HL-60 (cell line): ENCODE measurements at regions not wholly inside any gene's neighbourhood (a gene's known extent, or its start where the extent isn't known, plus 50 kb on each side); places are given as distances from the start of the nearest gene placed in this dataset.

Experiments
- CTCF ChIP-seq: IDR thresholded peaks from one replicate; pipeline ENCODE4 v1.5.1; 2011; ENCODE audit warnings: low read length, control low read depth, inconsistent platforms; ENCODE audit not compliant: insufficient read depth
- GABPA ChIP-seq: IDR thresholded peaks from 2 replicates; pipeline ENCODE4 v1.6.1; 2012; ENCODE audit warnings: low read depth
- POLR2AphosphoS5 ChIP-seq: IDR thresholded peaks from 2 replicates; pipeline ENCODE4 v1.6.1; 2012; ENCODE audit warnings: low read depth
- REST ChIP-seq: IDR thresholded peaks from 2 replicates; pipeline ENCODE4 v1.6.1; 2012; ENCODE audit warnings: low read depth; ENCODE audit not compliant: insufficient replicate concordance
- SPI1 ChIP-seq: IDR thresholded peaks from 2 replicates; pipeline ENCODE4 v1.6.1; 2012; ENCODE audit warnings: low read depth, mild to moderate bottlenecking, borderline replicate concordance

GRCh38 chr22:27101288-27101687, 443.9 kb downstream of the MIAT start:
- TF ChIP-seq CTCF (no peak), REST (no peak), POLR2AphosphoS5 (no peak), GABPA (no peak), SPI1 (no peak)
